ENCODE measurements at regions not wholly inside any gene's neighbourhood (a gene's known extent, or its start where the extent isn't known, plus 50 kb on each side); places are given as distances from the start of the nearest gene placed in this dataset.
A peak's percentile ranks its signal among the peaks of the same experiment; 100 is the strongest.

DNA sequence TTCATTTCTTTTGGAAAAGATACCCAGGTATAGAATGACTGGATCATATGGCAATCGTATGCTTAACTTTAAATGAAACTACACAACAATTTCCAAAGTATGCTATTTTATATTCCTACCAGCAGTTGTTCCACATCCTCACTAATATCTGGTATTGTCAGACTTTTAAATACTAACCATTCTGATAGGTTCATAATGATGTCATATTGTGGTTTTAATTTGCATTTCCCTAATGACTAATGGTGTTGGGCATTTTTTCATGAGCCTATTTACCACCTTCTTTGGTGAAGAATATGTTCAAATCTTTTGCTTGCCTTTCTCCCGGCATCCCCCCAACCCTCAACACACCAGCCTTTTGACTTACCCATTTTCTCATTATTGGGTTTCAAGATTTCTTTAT, 96.2 kb upstream of the HMGN3 start:
- no peak for DNase-seq
- no peaks in the 10 kb centered on the region for H3K36me3 ChIP-seq (ENCODE audit: insufficient read depth, low read length)
- no peaks in the 10 kb centered on the region for H3K79me2 ChIP-seq (ENCODE audit: low read length)
- H2AFZ ChIP-seq (ENCODE audit: low read length), result no peak overlapping the region
- H3K4me3 ChIP-seq (ENCODE audit: low read length), result no peak overlapping the region
- no peaks in the 10 kb centered on the region for H3K9me2 ChIP-seq (replicated peaks; ENCODE audit: insufficient read depth, low read length)
- H3K4me2 ChIP-seq (ENCODE audit: low read depth, low read length, poor library complexity, severe bottlenecking), result no peak overlapping the region
- no peaks in the 10 kb centered on the region for H3K9me3 ChIP-seq (ENCODE audit: low read length)
- H3K27ac ChIP-seq (ENCODE audit: low read length), result no peak overlapping the region
- no peaks in the 10 kb centered on the region for H4K20me1 ChIP-seq (ENCODE audit: insufficient read depth, low read depth, low read length)
- no peaks in the 10 kb centered on the region for H3K4me1 ChIP-seq (ENCODE audit: low read length)
- H3K27me3 ChIP-seq (ENCODE audit: low read length), result no peaks in the 10 kb centered on the region
- no peak overlapping the region for H3K9ac ChIP-seq (ENCODE audit: low read length)

DNA sequence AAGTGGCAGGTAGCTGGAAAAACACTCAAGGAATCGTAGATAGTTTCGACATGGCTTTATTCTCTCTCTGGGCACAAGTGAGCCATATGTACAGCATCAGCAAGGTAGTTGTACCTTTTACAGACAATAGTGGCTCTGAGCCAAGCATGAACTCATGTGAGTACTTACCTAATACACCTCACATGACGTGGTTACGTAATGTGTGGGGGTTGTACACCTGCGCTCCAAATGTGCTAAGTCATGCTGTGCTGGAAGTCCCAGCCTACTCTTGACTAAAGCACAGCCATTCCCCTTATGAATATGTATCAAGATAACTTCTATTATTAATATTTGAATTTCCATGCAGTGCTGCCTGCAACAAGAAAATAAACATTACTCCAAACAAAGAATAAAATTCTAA, 78.8 kb upstream of the HMGN3 start:
- no peak overlapping the region for H2AFZ ChIP-seq (ENCODE audit: low read length)
- no peak overlapping the region for H3K4me2 ChIP-seq (ENCODE audit: low read depth, low read length, poor library complexity, severe bottlenecking)
- no peaks in the 10 kb centered on the region for H3K4me1 ChIP-seq (ENCODE audit: low read length)
- H3K9ac ChIP-seq (ENCODE audit: low read length), result no peak overlapping the region
- no peaks in the 10 kb centered on the region for H3K9me2 ChIP-seq (replicated peaks; ENCODE audit: insufficient read depth, low read length)
- no peaks in the 10 kb centered on the region for H3K27me3 ChIP-seq (ENCODE audit: low read length)
- no peaks in the 10 kb centered on the region for H3K79me2 ChIP-seq (ENCODE audit: low read length)
- no peaks in the 10 kb centered on the region for H4K20me1 ChIP-seq (ENCODE audit: insufficient read depth, low read depth, low read length)
- peak; percentile 27 for DNase-seq
- H3K36me3 ChIP-seq (ENCODE audit: insufficient read depth, low read length), result no peaks in the 10 kb centered on the region
- no peak overlapping the region for H3K4me3 ChIP-seq (ENCODE audit: low read length)
- no peak overlapping the region for H3K27ac ChIP-seq (ENCODE audit: low read length)
- no peaks in the 10 kb centered on the region for H3K9me3 ChIP-seq (ENCODE audit: low read length)

DNA sequence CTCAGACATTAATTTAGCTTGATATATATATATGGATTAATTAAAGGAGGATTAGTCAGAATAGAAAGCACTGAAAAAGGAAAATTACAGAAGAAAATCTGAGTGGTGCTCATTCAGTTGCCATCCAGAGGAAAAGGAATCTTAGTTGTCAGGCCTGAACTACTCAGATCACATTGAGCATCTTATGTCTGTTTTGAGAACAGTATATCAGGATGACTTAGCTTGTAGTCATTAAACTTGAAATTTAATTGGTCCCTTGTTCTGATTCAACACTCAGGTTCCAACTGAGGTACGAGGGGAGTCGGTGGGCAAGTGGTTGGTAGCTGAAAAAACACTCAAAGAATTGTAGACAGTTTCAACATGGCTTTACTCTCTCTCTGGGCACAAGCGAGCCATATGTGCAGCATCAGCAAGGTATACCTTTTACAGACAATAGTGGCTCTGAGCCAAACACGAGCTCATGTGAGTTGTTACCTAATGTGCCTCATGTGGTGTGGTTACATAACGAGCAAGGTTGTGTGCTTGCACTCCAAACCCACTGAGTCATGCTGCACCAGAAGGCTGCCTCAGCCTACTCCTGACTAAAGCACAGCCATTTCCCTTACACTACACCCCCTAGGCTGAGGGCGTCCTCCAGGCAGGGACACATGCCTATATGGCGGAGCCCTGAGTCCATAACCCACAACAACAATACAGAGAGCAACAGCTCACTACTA, 73.0 kb upstream of the HMGN3 start:
- Histone ChIP-seq H3K4me2 (ENCODE audit: low read depth, low read length, poor library complexity, severe bottlenecking) (no peak overlapping the region), H4K20me1 (ENCODE audit: insufficient read depth, low read depth, low read length) (no peaks in the 10 kb centered on the region), H3K4me1 (ENCODE audit: low read length) (no peaks in the 10 kb centered on the region), H3K27ac (ENCODE audit: low read length) (no peak overlapping the region), H2AFZ (ENCODE audit: low read length) (no peak overlapping the region), H3K9me3 (ENCODE audit: low read length) (no peaks in the 10 kb centered on the region), H3K36me3 (ENCODE audit: insufficient read depth, low read length) (no peaks in the 10 kb centered on the region), H3K27me3 (ENCODE audit: low read length) (no peaks in the 10 kb centered on the region), H3K9me2 (replicated peaks; ENCODE audit: insufficient read depth, low read length) (no peaks in the 10 kb centered on the region), H3K4me3 (ENCODE audit: low read length) (no peak overlapping the region), H3K79me2 (ENCODE audit: low read length) (no peaks in the 10 kb centered on the region), H3K9ac (ENCODE audit: low read length) (no peak overlapping the region)
- no peak for DNase-seq

DNA sequence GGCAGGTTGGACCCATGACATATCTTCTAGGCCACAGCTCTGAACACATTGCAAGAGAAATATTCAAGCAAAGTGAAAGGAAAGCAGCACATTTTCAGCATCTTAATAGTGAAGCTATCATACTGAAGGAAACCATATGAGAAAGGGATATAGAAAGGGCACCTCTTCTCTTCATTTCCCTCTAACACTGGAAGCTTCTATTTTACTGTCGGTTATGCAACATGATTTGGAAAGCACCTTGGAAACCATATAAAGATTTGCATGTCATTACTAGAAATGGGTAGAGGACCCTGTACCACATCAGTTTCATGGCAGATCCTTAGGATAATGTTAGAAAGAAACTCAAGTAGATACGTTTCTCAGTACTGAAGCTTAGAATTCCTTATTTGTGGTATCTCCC, 70.5 kb upstream of the HMGN3 start:
- Histone ChIP-seq H4K20me1 (ENCODE audit: insufficient read depth, low read depth, low read length) (no peaks in the 10 kb centered on the region), H3K9ac (ENCODE audit: low read length) (no peak overlapping the region), H3K9me3 (ENCODE audit: low read length) (no peaks in the 10 kb centered on the region), H3K27me3 (ENCODE audit: low read length) (no peaks in the 10 kb centered on the region), H3K27ac (ENCODE audit: low read length) (no peak overlapping the region), H3K36me3 (ENCODE audit: insufficient read depth, low read length) (no peaks in the 10 kb centered on the region), H3K4me1 (ENCODE audit: low read length) (no peaks in the 10 kb centered on the region), H3K79me2 (ENCODE audit: low read length) (no peaks in the 10 kb centered on the region), H2AFZ (ENCODE audit: low read length) (no peak overlapping the region), H3K4me2 (ENCODE audit: low read depth, low read length, poor library complexity, severe bottlenecking) (no peak overlapping the region), H3K9me2 (replicated peaks; ENCODE audit: insufficient read depth, low read length) (no peaks in the 10 kb centered on the region), H3K4me3 (ENCODE audit: low read length) (no peak overlapping the region)
- no peak for DNase-seq

DNA sequence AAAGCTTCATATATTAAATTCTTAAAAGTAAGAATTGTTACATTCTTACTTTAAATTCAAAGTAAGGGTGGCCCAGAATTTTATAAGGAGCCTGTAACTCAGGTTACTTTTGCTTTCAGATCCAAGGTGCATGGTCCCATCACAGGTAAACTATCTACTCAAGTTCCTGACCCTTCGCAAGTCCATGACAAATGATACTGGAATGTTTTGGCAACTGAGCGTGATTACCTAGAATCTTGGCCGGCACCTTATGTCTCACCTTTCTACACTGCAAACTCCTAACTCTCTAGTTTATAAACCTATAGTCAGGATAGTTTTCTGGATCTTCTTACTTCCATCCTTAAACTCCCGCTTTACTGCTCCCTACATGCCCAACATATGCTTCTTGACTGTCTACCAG, 67.9 kb upstream of the HMGN3 start:
- H3K4me2 ChIP-seq (ENCODE audit: low read depth, low read length, poor library complexity, severe bottlenecking), result no peak overlapping the region
- H3K4me1 ChIP-seq (ENCODE audit: low read length), result no peaks in the 10 kb centered on the region
- no peaks in the 10 kb centered on the region for H3K9me2 ChIP-seq (replicated peaks; ENCODE audit: insufficient read depth, low read length)
- H4K20me1 ChIP-seq (ENCODE audit: insufficient read depth, low read depth, low read length), result no peaks in the 10 kb centered on the region
- no peak overlapping the region for H3K27ac ChIP-seq (ENCODE audit: low read length)
- no peak for DNase-seq
- no peaks in the 10 kb centered on the region for H3K27me3 ChIP-seq (ENCODE audit: low read length)
- no peaks in the 10 kb centered on the region for H3K36me3 ChIP-seq (ENCODE audit: insufficient read depth, low read length)
- H2AFZ ChIP-seq (ENCODE audit: low read length), result no peak overlapping the region
- no peaks in the 10 kb centered on the region for H3K79me2 ChIP-seq (ENCODE audit: low read length)
- H3K9ac ChIP-seq (ENCODE audit: low read length), result no peak overlapping the region
- H3K4me3 ChIP-seq (ENCODE audit: low read length), result no peak overlapping the region
- no peaks in the 10 kb centered on the region for H3K9me3 ChIP-seq (ENCODE audit: low read length)

DNA sequence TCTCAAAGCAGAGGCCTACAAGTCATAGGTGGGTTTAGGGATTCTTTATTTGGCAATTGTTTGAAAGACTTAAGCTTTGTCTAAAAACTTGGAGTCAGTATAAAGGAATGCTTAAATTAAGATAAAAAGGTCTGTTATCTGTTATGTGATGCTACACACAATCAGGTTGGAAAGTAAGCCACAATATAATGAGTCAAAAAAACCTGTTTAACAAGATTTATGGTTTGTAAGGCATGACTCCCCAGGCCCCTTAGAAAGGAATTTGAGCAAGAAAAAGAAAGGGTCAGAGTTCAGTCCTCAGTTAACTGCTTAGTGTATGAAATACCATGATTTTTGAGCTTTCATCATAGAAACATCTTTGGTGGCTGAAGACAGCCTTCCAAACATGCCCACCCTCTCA, 66.8 kb upstream of the HMGN3 start:
- Histone ChIP-seq H4K20me1 (ENCODE audit: insufficient read depth, low read depth, low read length) (no peaks in the 10 kb centered on the region), H3K9me2 (replicated peaks; ENCODE audit: insufficient read depth, low read length) (no peaks in the 10 kb centered on the region), H2AFZ (ENCODE audit: low read length) (no peak overlapping the region), H3K4me1 (ENCODE audit: low read length) (no peaks in the 10 kb centered on the region), H3K4me3 (ENCODE audit: low read length) (no peak overlapping the region), H3K4me2 (ENCODE audit: low read depth, low read length, poor library complexity, severe bottlenecking) (no peak overlapping the region), H3K79me2 (ENCODE audit: low read length) (no peaks in the 10 kb centered on the region), H3K9ac (ENCODE audit: low read length) (no peak overlapping the region), H3K27me3 (ENCODE audit: low read length) (no peaks in the 10 kb centered on the region), H3K27ac (ENCODE audit: low read length) (no peak overlapping the region), H3K36me3 (ENCODE audit: insufficient read depth, low read length) (no peaks in the 10 kb centered on the region), H3K9me3 (ENCODE audit: low read length) (no peaks in the 10 kb centered on the region)
- DNase-seq, result no peak

DNA sequence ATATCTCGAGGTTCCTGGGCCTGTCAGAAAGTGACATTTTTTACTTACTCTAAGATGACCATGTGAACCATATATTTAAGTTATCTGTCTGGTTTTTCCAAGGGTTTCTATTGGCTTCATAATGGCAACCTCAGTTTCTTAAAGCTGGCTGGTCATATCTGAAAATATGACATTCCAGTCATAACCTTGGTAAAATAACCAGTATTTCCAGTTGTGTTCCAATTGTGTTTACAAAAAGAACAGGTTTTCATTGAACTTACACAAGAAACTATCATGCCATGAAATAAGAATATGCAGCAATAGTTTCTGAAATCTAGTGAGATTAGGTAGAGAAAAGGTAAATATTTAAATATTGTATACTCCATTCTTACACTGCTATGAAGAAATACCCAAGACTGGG, 61.7 kb upstream of the HMGN3 start:
- Histone ChIP-seq H3K4me3 (ENCODE audit: low read length) (no peak overlapping the region), H2AFZ (ENCODE audit: low read length) (no peak overlapping the region), H3K9me2 (replicated peaks; ENCODE audit: insufficient read depth, low read length) (no peaks in the 10 kb centered on the region), H3K9me3 (ENCODE audit: low read length) (no peaks in the 10 kb centered on the region), H4K20me1 (ENCODE audit: insufficient read depth, low read depth, low read length) (no peaks in the 10 kb centered on the region), H3K79me2 (ENCODE audit: low read length) (no peaks in the 10 kb centered on the region), H3K27ac (ENCODE audit: low read length) (no peak overlapping the region), H3K27me3 (ENCODE audit: low read length) (no peaks in the 10 kb centered on the region), H3K36me3 (ENCODE audit: insufficient read depth, low read length) (no peaks in the 10 kb centered on the region), H3K9ac (ENCODE audit: low read length) (no peak overlapping the region), H3K4me2 (ENCODE audit: low read depth, low read length, poor library complexity, severe bottlenecking) (no peak overlapping the region), H3K4me1 (ENCODE audit: low read length) (no peaks in the 10 kb centered on the region)
- no peak for DNase-seq
